GM12878 (cell line): ENCODE measurements at regions not wholly inside any gene's neighbourhood (a gene's known extent, or its start where the extent isn't known, plus 50 kb on each side); places are given as distances from the start of the nearest gene placed in this dataset.

Source experiments
- ATAC-seq: fragments of 200-7000 bp; cut with Tn5 transposase; 3 replicates; pipeline ENCODE4 v1.9.1; 2020; ENCODE audit warnings: mild to moderate bottlenecking, moderate library complexity
- BruUV-seq: library from RNA; stranded (reverse); fragments of 400-500 nt; replicated peaks from 2 replicates; lab custom pipeline; 2021; lab: Mats Ljungman, UMichigan
- CTCF ChIA-PET: fragments of 300-600 bp; sonication (Branson Sonifier 250); formaldehyde crosslinking; extraction: SDS; loops from one replicate; lab custom pipeline; 2021; ENCODE audit warnings: inconsistent platforms; lab: Yijun Ruan, JAX
- POLR2A ChIA-PET: fragments of 350-600 bp; formaldehyde crosslinking; extraction: SDS; loops from one replicate; lab custom pipeline; 2021; ENCODE audit warnings: inconsistent platforms; lab: Charles Lee
- RAD21 ChIA-PET: fragments of 300-600 bp; sonication (Branson Sonifier 250); formaldehyde crosslinking; loops from one replicate; lab custom pipeline; 2023; ENCODE audit warnings: antibody characterized with exemption; ENCODE audit not compliant: unreplicated experiment; lab: Charles Lee
- SMC1A ChIA-PET: fragments of 300-600 bp; sonication (Branson Sonifier 250); formaldehyde crosslinking; loops from one replicate; lab custom pipeline; 2023; ENCODE audit not compliant: unreplicated experiment, uncharacterized antibody; lab: Charles Lee
- DNase-seq: peaks from one replicate; pipeline ENCODE4 v3.0.0-alpha.2; 2011; ENCODE audit warnings: low read depth, low spot score
- FAIRE-seq: peaks from 3 replicates; lab custom pipeline; 2011; peaks lifted over from hg19 to GRCh38; lab: Jason Lieb, UNC
- H2AFZ ChIP-seq: 2 replicates; pipeline ENCODE4 v1.6.0; 2011; ENCODE audit warnings: low read depth, low read length, control low read depth; ENCODE audit not compliant: control insufficient read depth
- H3K27ac ChIP-seq: 2 replicates; pipeline ENCODE4 v1.5.1; 2011; ENCODE audit warnings: control low read depth; ENCODE audit not compliant: control insufficient read depth, insufficient read depth
- H3K27me3 ChIP-seq, 2 experiments: replicated peaks in 1 of 2; 2 replicates each; pipeline versions ENCODE4 v1.6.0 to v1.6.1; 2011; ENCODE audit warnings: low read length in 1 of 2; ENCODE audit not compliant: control insufficient read depth in 2 of 2, insufficient read depth in 2 of 2
- H3K36me3 ChIP-seq, 2 experiments: 2 replicates each; pipeline ENCODE4 v1.5.1; 2011; ENCODE audit warnings: low read length in 1 of 2; ENCODE audit not compliant: control insufficient read depth in 2 of 2, insufficient read depth in 2 of 2
- H3K4me1 ChIP-seq: 2 replicates; pipeline ENCODE4 v1.6.1; 2011; ENCODE audit warnings: mild to moderate bottlenecking, low read length, moderate library complexity, mixed read lengths; ENCODE audit not compliant: control insufficient read depth, insufficient read depth
- H3K4me2 ChIP-seq: 2 replicates; pipeline ENCODE4 v1.6.0; 2011; ENCODE audit warnings: control low read depth; ENCODE audit not compliant: control insufficient read depth, insufficient read depth
- H3K4me3 ChIP-seq: fragments of 200-600 bp; sonication (generic); 2 replicates; pipeline ENCODE4 v1.5.1; 2016
- H3K79me2 ChIP-seq: 2 replicates; pipeline ENCODE4 v1.6.0; 2011; ENCODE audit warnings: low read length; ENCODE audit not compliant: control insufficient read depth, insufficient read depth
- H3K9ac ChIP-seq: 2 replicates; pipeline ENCODE4 v1.8.0; 2011; ENCODE audit warnings: low read length, control low read depth, mixed read lengths; ENCODE audit not compliant: control insufficient read depth, insufficient read depth
- H3K9me3 ChIP-seq: replicated peaks from 3 replicates; pipeline ENCODE4 v1.5.1; 2011; ENCODE audit warnings: mild to moderate bottlenecking, low read length; ENCODE audit not compliant: control insufficient read depth, insufficient read depth
- H4K20me1 ChIP-seq: 2 replicates; pipeline ENCODE4 v1.6.0; 2011; ENCODE audit not compliant: control insufficient read depth, insufficient read depth
- BCL3 ChIP-seq: IDR thresholded peaks from 2 replicates; pipeline ENCODE4 v1.6.1; 2011; ENCODE audit warnings: borderline replicate concordance, low read depth, mild to moderate bottlenecking, moderate library complexity, low read length; ENCODE audit not compliant: insufficient read depth, poor library complexity, severe bottlenecking
- HDAC6 ChIP-seq: fragments of 200-600 bp; sonication (generic); IDR thresholded peaks from one replicate; pipeline ENCODE4 v1.8.0; 2017; ENCODE audit warnings: antibody characterized with exemption; ENCODE audit not compliant: unreplicated experiment
- KAT2A ChIP-seq: conservative IDR thresholded peaks from 2 replicates; pipeline ENCODE4 v1.6.1; 2011; ENCODE audit warnings: low read depth, low read length; ENCODE audit not compliant: control insufficient read depth
- MEF2A ChIP-seq: IDR thresholded peaks from 2 replicates; pipeline ENCODE4 v1.6.1; 2011; ENCODE audit warnings: low read depth, mild to moderate bottlenecking, low read length, moderate library complexity; ENCODE audit not compliant: insufficient read depth
- MXI1 ChIP-seq: fragments of 150-350 bp; IDR thresholded peaks from 2 replicates; pipeline ENCODE4 v1.6.1; 2011; ENCODE audit warnings: low read depth, mild to moderate bottlenecking, inconsistent platforms, low read length, improper control_type of control experiment
- NR2C2 ChIP-seq: IDR thresholded peaks from 2 replicates; pipeline ENCODE4 v1.6.1; 2011; ENCODE audit warnings: borderline replicate concordance, low read depth; ENCODE audit not compliant: control insufficient read depth, insufficient read length
- RB1 ChIP-seq: fragments of 450-650 bp; formaldehyde crosslinking; IDR thresholded peaks from 2 replicates; pipeline ENCODE4 v1.6.1; 2017; ENCODE audit warnings: mild to moderate bottlenecking, borderline replicate concordance
- SKIL ChIP-seq: fragments of 450-650 bp; IDR thresholded peaks from 2 replicates; pipeline ENCODE4 v1.6.1; 2017; ENCODE audit warnings: mild to moderate bottlenecking, low read depth, inconsistent platforms; ENCODE audit not compliant: poor library complexity, severe bottlenecking
- SMAD1 ChIP-seq: fragments of 450-650 bp; IDR thresholded peaks from 2 replicates; pipeline ENCODE4 v1.6.1; 2018; ENCODE audit warnings: mild to moderate bottlenecking, low read depth; ENCODE audit not compliant: partially characterized antibody
- TAF1 ChIP-seq: IDR thresholded peaks from 2 replicates; pipeline ENCODE4 v1.6.1; 2011; ENCODE audit warnings: mild to moderate bottlenecking, low read depth, low read length, borderline replicate concordance
- ZNF274 ChIP-seq: IDR thresholded peaks from one replicate; pipeline ENCODE4 v1.8.0; 2011; ENCODE audit not compliant: insufficient read length, insufficient read depth
- ZNF384 ChIP-seq: IDR thresholded peaks from 2 replicates; pipeline ENCODE4 v1.6.1; 2012; ENCODE audit warnings: low read depth, mild to moderate bottlenecking, low read length, improper control_type of control experiment, borderline replicate concordance
- ZZZ3 ChIP-seq: IDR thresholded peaks from 2 replicates; pipeline ENCODE4 v1.6.1; 2011; ENCODE audit warnings: low read depth; ENCODE audit not compliant: control insufficient read depth, insufficient read length
- WGBS: methylation state at CpG from one replicate; pipeline ENCODE4 v1.1.6; 2016; ENCODE audit warnings: low lambda C conversion rate; ENCODE audit not compliant: insufficient replicate concordance, insufficient coverage; ENCODE audit errors: missing lambda C conversion rate; 5-methylcytosine and 5-hydroxymethylcytosine counted together
- in situ Hi-C: fragments of 300-500 bp; cut with MboI; formaldehyde crosslinking; loops from 9 replicates; pipeline ENCODE4 v1.14.3; 2018; ENCODE audit warnings: mixed read lengths
- intact Hi-C: fragments of 100-400 bp; cut with micrococcal nuclease; formaldehyde crosslinking; loops from one replicate; pipeline ENCODE4 v1.14.2; 2022; ENCODE audit not compliant: unreplicated experiment
- TF ChIP-seq, protein P1 (sequence below): IDR thresholded peaks from 2 replicates; pipeline ENCODE4 v1.6.1; 2012; ENCODE audit warnings: low read depth, low read length, improper control_type of control experiment
- TF ChIP-seq, protein P2 (sequence below): fragments of 450-650 bp; formaldehyde crosslinking; IDR thresholded peaks from 2 replicates; pipeline ENCODE4 v1.4.0; 2020; ENCODE audit warnings: mild to moderate bottlenecking, moderate library complexity

- in situ Hi-C loops: no loop called here
- TF ChIP-seq SMAD1: no peak
- TF ChIP-seq, protein P1, sequence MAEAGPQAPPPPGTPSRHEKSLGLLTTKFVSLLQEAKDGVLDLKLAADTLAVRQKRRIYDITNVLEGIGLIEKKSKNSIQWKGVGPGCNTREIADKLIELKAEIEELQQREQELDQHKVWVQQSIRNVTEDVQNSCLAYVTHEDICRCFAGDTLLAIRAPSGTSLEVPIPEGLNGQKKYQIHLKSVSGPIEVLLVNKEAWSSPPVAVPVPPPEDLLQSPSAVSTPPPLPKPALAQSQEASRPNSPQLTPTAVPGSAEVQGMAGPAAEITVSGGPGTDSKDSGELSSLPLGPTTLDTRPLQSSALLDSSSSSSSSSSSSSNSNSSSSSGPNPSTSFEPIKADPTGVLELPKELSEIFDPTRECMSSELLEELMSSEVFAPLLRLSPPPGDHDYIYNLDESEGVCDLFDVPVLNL: no peak
- no peak for TF ChIP-seq KAT2A
- no peak for TF ChIP-seq NR2C2
- TF ChIP-seq MXI1: no peak
- TF ChIP-seq MEF2A: no peak
- TF ChIP-seq ZNF384: no peak
- TF ChIP-seq ZNF274: no peak
- TF ChIP-seq SKIL: no peak
- TF ChIP-seq HDAC6: no peak
- TF ChIP-seq BCL3: no peak
- TF ChIP-seq, protein P2, sequence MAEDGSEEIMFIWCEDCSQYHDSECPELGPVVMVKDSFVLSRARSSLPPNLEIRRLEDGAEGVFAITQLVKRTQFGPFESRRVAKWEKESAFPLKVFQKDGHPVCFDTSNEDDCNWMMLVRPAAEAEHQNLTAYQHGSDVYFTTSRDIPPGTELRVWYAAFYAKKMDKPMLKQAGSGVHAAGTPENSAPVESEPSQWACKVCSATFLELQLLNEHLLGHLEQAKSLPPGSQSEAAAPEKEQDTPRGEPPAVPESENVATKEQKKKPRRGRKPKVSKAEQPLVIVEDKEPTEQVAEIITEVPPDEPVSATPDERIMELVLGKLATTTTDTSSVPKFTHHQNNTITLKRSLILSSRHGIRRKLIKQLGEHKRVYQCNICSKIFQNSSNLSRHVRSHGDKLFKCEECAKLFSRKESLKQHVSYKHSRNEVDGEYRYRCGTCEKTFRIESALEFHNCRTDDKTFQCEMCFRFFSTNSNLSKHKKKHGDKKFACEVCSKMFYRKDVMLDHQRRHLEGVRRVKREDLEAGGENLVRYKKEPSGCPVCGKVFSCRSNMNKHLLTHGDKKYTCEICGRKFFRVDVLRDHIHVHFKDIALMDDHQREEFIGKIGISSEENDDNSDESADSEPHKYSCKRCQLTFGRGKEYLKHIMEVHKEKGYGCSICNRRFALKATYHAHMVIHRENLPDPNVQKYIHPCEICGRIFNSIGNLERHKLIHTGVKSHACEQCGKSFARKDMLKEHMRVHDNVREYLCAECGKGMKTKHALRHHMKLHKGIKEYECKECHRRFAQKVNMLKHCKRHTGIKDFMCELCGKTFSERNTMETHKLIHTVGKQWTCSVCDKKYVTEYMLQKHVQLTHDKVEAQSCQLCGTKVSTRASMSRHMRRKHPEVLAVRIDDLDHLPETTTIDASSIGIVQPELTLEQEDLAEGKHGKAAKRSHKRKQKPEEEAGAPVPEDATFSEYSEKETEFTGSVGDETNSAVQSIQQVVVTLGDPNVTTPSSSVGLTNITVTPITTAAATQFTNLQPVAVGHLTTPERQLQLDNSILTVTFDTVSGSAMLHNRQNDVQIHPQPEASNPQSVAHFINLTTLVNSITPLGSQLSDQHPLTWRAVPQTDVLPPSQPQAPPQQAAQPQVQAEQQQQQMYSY (CRISPR knock-in tag): no peak
- no peak for TF ChIP-seq TAF1
- TF ChIP-seq RB1: no peak
- TF ChIP-seq ZZZ3: no peak
Observed at GRCh38 chr3:39716849-39717248, 92.6 kb upstream of the MYRIP start.

More at GRCh38 chr3:39716849-39717248, 92.6 kb upstream of the MYRIP start:
- SMC1A ChIA-PET: no interaction called here
- RAD21 ChIA-PET: no interaction called here
- Histone ChIP-seq H2AFZ (no peak overlapping the region), H3K79me2 (no peaks in the 10 kb centered on the region), H4K20me1 (no peaks in the 10 kb centered on the region), H3K4me1 (no peaks in the 10 kb centered on the region), H3K9me3 (no peaks in the 10 kb centered on the region), H3K9ac (no peak overlapping the region), H3K4me2 (no peak overlapping the region), H3K27ac (no peak overlapping the region), H3K36me3 (no peaks in the 10 kb centered on the region), H3K4me3 (no peak overlapping the region), H3K27me3 (no peaks in the 10 kb centered on the region)
- ATAC-seq (no peak), DNase-seq (no peak), FAIRE-seq (no peak)
- CTCF ChIA-PET: no interaction called here
- intact Hi-C loops: no loop called here
- no TSS peak for BruUV-seq
- 14% methylated on average over 3 of the region's 3 CpGs for WGBS
- POLR2A ChIA-PET: no interaction called here
